ENCODE measurements at regions not wholly inside any gene's neighbourhood (a gene's known extent, or its start where the extent isn't known, plus 50 kb on each side); places are given as distances from the start of the nearest gene placed in this dataset.

DNA sequence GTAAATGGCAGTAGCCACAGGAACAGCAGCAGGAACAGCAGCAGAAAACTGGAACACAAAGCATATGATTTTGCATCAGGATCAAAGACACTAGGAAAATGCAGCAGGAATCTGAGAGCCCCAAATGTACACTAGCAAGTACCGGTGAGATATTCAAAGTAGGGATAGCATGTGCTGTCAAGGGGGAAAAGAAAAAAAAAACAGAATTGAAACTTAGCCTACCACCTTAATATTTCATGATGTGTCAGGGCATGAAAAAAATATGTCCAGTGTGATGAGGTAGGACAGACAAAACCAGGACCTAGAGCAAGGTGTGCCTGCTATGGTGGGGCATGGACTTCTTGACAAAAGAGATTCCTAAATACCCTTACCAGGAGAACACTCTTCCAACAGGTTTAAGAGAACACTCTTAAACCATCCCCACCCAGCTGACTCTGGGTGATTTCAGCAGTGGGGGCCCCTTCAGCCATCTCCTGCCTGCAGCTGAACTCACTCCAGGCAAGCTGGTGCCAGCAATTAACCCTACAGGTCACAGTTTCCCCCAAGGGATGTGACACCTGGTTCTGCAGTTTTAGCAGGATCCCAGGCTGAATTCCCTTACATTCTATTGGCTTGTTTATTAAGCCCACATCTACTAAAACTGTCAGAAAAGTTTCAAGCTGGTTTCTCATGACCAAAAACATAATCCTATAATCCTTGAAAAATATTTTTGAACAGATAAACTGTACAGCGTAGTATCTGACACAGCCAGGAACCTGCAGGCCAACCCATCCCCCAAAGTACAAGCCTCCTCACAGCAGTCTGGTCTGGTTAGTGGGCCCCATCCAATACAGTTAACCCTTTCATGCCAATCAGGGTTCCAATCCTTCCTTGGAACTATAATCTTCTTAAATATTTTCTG, 62.9 kb upstream of the FMR1 start:
- Mint-ChIP-seq H3K27me3 (ENCODE audit: unreplicated experiment) (no peaks in the 10 kb centered on the region), H3K27ac (ENCODE audit: unreplicated experiment) (no peak overlapping the region), H3K36me3 (ENCODE audit: unreplicated experiment) (no peaks in the 10 kb centered on the region), H3K9me3 (ENCODE audit: unreplicated experiment) (peaks cover 21% of the 10 kb centered on the region), H3K4me1 (ENCODE audit: unreplicated experiment) (peaks cover 10% of the 10 kb centered on the region), H3K4me3 (ENCODE audit: unreplicated experiment) (no peak overlapping the region)
- no peak for TF ChIP-seq CTCF (IDR thresholded peaks at IDR 0.05)
- no peak for DNase-seq (ENCODE audit: extremely low spot score, unreplicated experiment)

DNA sequence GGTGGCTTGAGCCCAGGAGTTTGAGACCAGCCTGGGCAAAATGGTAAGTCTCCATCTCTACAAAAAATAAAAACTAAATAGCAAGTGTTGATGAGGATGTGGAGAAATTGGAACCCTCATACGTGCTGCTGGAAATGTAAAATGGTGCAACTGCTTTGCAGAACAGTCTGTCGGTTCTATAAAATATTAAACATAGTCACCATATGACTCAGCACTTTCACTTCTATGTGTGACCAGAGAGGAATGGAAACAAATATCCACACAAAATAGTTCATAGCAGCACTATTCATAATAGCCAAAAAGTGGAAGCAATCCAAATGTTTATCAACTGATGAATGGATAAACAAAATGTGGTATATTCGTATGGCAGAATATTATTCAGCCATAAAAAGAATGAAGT, 60.8 kb upstream of the FMR1 start:
- H3K27me3 Mint-ChIP-seq (ENCODE audit: unreplicated experiment) = no peaks in the 10 kb centered on the region
- no peak for DNase-seq (ENCODE audit: extremely low spot score, unreplicated experiment)

DNA sequence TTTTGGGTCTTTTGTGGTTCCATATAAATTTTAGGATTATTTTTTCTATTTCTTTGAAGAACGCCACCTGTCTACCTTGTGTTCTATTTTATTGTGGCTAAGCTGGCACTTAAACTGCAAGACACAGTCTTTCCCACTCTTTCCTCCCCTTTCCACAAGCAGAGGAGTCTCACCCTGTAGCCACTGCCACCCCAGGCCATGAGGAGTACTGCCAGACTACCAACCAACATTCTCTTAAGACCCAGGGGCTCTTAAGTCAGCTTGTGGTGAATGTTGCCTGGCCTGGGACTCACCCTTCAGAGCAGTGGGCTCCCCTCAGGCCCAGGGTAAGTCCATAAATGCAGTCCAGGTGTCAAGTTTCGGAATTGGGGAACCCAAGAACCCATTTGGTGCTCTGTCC, 58.0 kb upstream of the FMR1 start:
- peaks cover 17% of the 10 kb centered on the region for H3K9me3 Mint-ChIP-seq (ENCODE audit: unreplicated experiment)
- H3K27ac Mint-ChIP-seq (ENCODE audit: unreplicated experiment) = no peak overlapping the region
- H3K4me3 Mint-ChIP-seq (ENCODE audit: unreplicated experiment) = no peak overlapping the region
- no peaks in the 10 kb centered on the region for H3K36me3 Mint-ChIP-seq (ENCODE audit: unreplicated experiment)
- H3K27me3 Mint-ChIP-seq (ENCODE audit: unreplicated experiment) = no peaks in the 10 kb centered on the region
- no peak for TF ChIP-seq CTCF (IDR thresholded peaks at IDR 0.05)
- H3K4me1 Mint-ChIP-seq (ENCODE audit: unreplicated experiment) = no peaks in the 10 kb centered on the region
- DNase-seq (ENCODE audit: extremely low spot score, unreplicated experiment) = no peak

More for the DNA sequence above, 60.8 kb upstream of the FMR1 start:
- H3K27ac Mint-ChIP-seq (ENCODE audit: unreplicated experiment) = no peak overlapping the region
- TF ChIP-seq CTCF (IDR thresholded peaks at IDR 0.05) = no peak
- no peak overlapping the region for H3K4me3 Mint-ChIP-seq (ENCODE audit: unreplicated experiment)
- H3K36me3 Mint-ChIP-seq (ENCODE audit: unreplicated experiment) = no peaks in the 10 kb centered on the region
- peaks cover 12% of the 10 kb centered on the region for H3K9me3 Mint-ChIP-seq (ENCODE audit: unreplicated experiment)
- H3K4me1 Mint-ChIP-seq (ENCODE audit: unreplicated experiment) = peaks cover 10% of the 10 kb centered on the region

DNA sequence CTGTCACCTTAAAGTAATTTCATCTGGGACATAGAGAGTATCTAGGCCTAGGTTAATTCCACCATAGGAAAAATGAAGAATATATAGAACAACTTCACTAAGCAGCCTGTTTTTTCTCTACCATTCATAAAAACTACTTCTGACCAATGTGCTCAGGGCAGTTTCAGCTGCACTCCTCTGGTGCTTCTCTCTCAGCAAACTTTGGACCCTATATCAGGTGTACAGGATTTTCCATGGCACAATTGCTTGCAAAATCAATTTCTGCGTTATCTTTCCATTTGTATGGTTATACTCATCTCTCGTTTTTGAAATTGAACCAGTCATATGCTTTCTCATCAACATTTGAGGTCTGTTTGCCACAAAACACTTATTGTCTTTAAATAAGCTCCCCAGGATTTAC, 52.1 kb upstream of the FMR1 start:
- no peaks in the 10 kb centered on the region for H3K4me1 Mint-ChIP-seq (ENCODE audit: unreplicated experiment)
- H3K9me3 Mint-ChIP-seq (ENCODE audit: unreplicated experiment) = peaks cover 9% of the 10 kb centered on the region
- no peak for DNase-seq (ENCODE audit: extremely low spot score, unreplicated experiment)
- H3K4me3 Mint-ChIP-seq (ENCODE audit: unreplicated experiment) = no peak overlapping the region
- no peak overlapping the region for H3K27ac Mint-ChIP-seq (ENCODE audit: unreplicated experiment)
- no peak for TF ChIP-seq CTCF (IDR thresholded peaks at IDR 0.05)
- no peaks in the 10 kb centered on the region for H3K27me3 Mint-ChIP-seq (ENCODE audit: unreplicated experiment)
- no peaks in the 10 kb centered on the region for H3K36me3 Mint-ChIP-seq (ENCODE audit: unreplicated experiment)

Data from osteocyte (in vitro differentiated cells).